ENCODE measurements at regions not wholly inside any gene's neighbourhood (a gene's known extent, or its start where the extent isn't known, plus 50 kb on each side); places are given as distances from the start of the nearest gene placed in this dataset.

GRCh38 chr2:5111581-5111980 lies 580.6 kb upstream of the SOX11 start:
- no peak for DNase-seq

GRCh38 chr2:5119046-5119445 lies 573.1 kb upstream of the SOX11 start:
- DNase-seq, result no peak

- DNase-seq, result no peak
Measured at GRCh38 chr2:5121121-5121520, 571.1 kb upstream of the SOX11 start.

GRCh38 chr2:5121642-5122041 lies 570.5 kb upstream of the SOX11 start:
- no peak for DNase-seq

- DNase-seq, result no peak
Measured at GRCh38 chr2:5123582-5124196, 568.5 kb upstream of the SOX11 start.

GRCh38 chr2:5125017-5125730 lies 567.0 kb upstream of the SOX11 start:
- no peak for DNase-seq

GRCh38 chr2:5132281-5132680 lies 559.9 kb upstream of the SOX11 start:
- DNase-seq, result no peak

- DNase-seq, result no peak
Measured at GRCh38 chr2:5140347-5140746, 551.8 kb upstream of the SOX11 start.

GRCh38 chr2:5144159-5144558 lies 548.0 kb upstream of the SOX11 start:
- no peak for DNase-seq

- DNase-seq, result no peak
Measured at GRCh38 chr2:5145053-5145452, 547.1 kb upstream of the SOX11 start.

- no peak for DNase-seq
Measured at GRCh38 chr2:5145801-5146200, 546.4 kb upstream of the SOX11 start.

- DNase-seq, result no peak
Measured at GRCh38 chr2:5148392-5149085, 543.6 kb upstream of the SOX11 start.

- no peak for DNase-seq
Measured at GRCh38 chr2:5150871-5151270, 541.3 kb upstream of the SOX11 start.

GRCh38 chr2:5164776-5165525 lies 527.2 kb upstream of the SOX11 start:
- DNase-seq, result no peak

GRCh38 chr2:5172923-5173322 lies 519.3 kb upstream of the SOX11 start:
- DNase-seq, result no peak

GRCh38 chr2:5173876-5174535 lies 518.2 kb upstream of the SOX11 start:
- no peak for DNase-seq

- DNase-seq, result no peak
Measured at GRCh38 chr2:5175231-5175630, 517.0 kb upstream of the SOX11 start.

- no peak for DNase-seq
Measured at GRCh38 chr2:5176764-5177163, 515.4 kb upstream of the SOX11 start.

GRCh38 chr2:5183031-5183430 lies 509.2 kb upstream of the SOX11 start:
- no peak for DNase-seq

- no peak for DNase-seq
Measured at GRCh38 chr2:5187283-5187682, 504.9 kb upstream of the SOX11 start.

GRCh38 chr2:5188636-5189035 lies 503.5 kb upstream of the SOX11 start:
- no peak for DNase-seq

GRCh38 chr2:5190023-5190422 lies 502.2 kb upstream of the SOX11 start:
- DNase-seq, result no peak

GRCh38 chr2:5195636-5196035 lies 496.5 kb upstream of the SOX11 start:
- no peak for DNase-seq
